Endothelial cell of umbilical vein (primary cell): ENCODE measurements at regions not wholly inside any gene's neighbourhood (a gene's known extent, or its start where the extent isn't known, plus 50 kb on each side); places are given as distances from the start of the nearest gene placed in this dataset.

ENCODE experiments used
- CTCF ChIP-seq, 2 donors: IDR thresholded peaks; 1 replicate in 1 of 2; 2 replicates in 1 of 2; pipeline ENCODE4 v1.5.1; 2011; ENCODE audit warnings: low read length in 2 of 2, mild to moderate bottlenecking in 2 of 2, moderate library complexity in 2 of 2, control low read depth in 1 of 2, inconsistent platforms in 1 of 2, low read depth in 1 of 2; ENCODE audit not compliant: insufficient read depth in 1 of 2; ENCODE audit errors: extremely low read depth in 1 of 2
- GATA2 ChIP-seq: IDR thresholded peaks from 2 replicates; pipeline ENCODE4 v1.7.0; 2011; ENCODE audit warnings: low read depth, mild to moderate bottlenecking, moderate library complexity, mixed read lengths, low read length; ENCODE audit not compliant: insufficient read length, insufficient read depth
- JUN ChIP-seq: IDR thresholded peaks from 2 replicates; pipeline ENCODE4 v1.6.1; 2011; ENCODE audit warnings: borderline replicate concordance, low read depth; ENCODE audit not compliant: insufficient read length, insufficient read depth
- MAX ChIP-seq: IDR thresholded peaks from 2 replicates; pipeline ENCODE4 v1.6.1; 2011; ENCODE audit not compliant: insufficient read depth, insufficient read length
- MYC ChIP-seq: IDR thresholded peaks from one replicate; pipeline ENCODE4 v1.6.1; 2011; ENCODE audit warnings: mild to moderate bottlenecking, low read depth, low read length
- POLR2AphosphoS5 ChIP-seq: IDR thresholded peaks from 2 replicates; pipeline ENCODE4 v1.6.1; 2012; ENCODE audit warnings: low read depth, mild to moderate bottlenecking, control low read depth, low read length, moderate library complexity; ENCODE audit not compliant: insufficient read depth

GRCh38 chr3:193826159-193826795 lies 233.3 kb downstream of the OPA1 start:
- no peak for TF ChIP-seq CTCF (IDR thresholded peaks at IDR 0.05; ENCODE audit: extremely low read depth in 1 of 2, insufficient read depth in 1 of 2, low read depth in 1 of 2, low read length in 2 of 2)
- no peak for TF ChIP-seq POLR2AphosphoS5
- no peak for TF ChIP-seq MAX
- TF ChIP-seq MYC: no peak
- no peak for TF ChIP-seq GATA2
- no peak for TF ChIP-seq JUN
